Lung (tissue), 11 donors: ENCODE measurements at regions not wholly inside any gene's neighbourhood (a gene's known extent, or its start where the extent isn't known, plus 50 kb on each side); places are given as distances from the start of the nearest gene placed in this dataset.

Source experiments
- ATAC-seq: fragments of 200-7000 bp; cut with Tn5 transposase; one replicate; pipeline ENCODE4 v1.9.1; 2020; ENCODE audit warnings: moderate number of reproducible peaks; ENCODE audit not compliant: insufficient read depth, low FRiP score
- DNase-seq, 3 donors: peaks; one replicate each; pipeline ENCODE4 v3.0.0-alpha.2; 2013 to 2017
- H3K27ac ChIP-seq, 2 donors: one replicate each; pipeline ENCODE4 v1.5.1; 2013; ENCODE audit warnings: mild to moderate bottlenecking in 2 of 2, moderate library complexity in 2 of 2, control low read depth in 1 of 2, inconsistent platforms in 1 of 2, low read depth in 1 of 2, low read length in 1 of 2
- H3K27me3 ChIP-seq, 3 donors: one replicate each; pipeline ENCODE4 v1.5.1; 2013; ENCODE audit warnings: low read length in 2 of 3; ENCODE audit not compliant: control insufficient read depth in 3 of 3, insufficient read depth in 3 of 3
- H3K36me3 ChIP-seq, 4 donors: one replicate each; pipeline ENCODE4 v1.5.1; 2013; ENCODE audit warnings: low read length in 4 of 4, mild to moderate bottlenecking in 1 of 4, moderate library complexity in 1 of 4; ENCODE audit not compliant: control insufficient read depth in 4 of 4, insufficient read depth in 4 of 4
- H3K4me1 ChIP-seq, 5 donors: one replicate each; pipeline ENCODE4 v1.5.1; 2013; ENCODE audit warnings: low read length in 5 of 5, mild to moderate bottlenecking in 2 of 5, moderate library complexity in 1 of 5; ENCODE audit not compliant: control insufficient read depth in 5 of 5, insufficient read depth in 5 of 5
- H3K4me3 ChIP-seq: one replicate; pipeline ENCODE4 v1.5.1; 2013; ENCODE audit warnings: mild to moderate bottlenecking, control low read depth, moderate library complexity
- H3K9ac ChIP-seq, 2 donors: one replicate each; pipeline ENCODE4 v1.5.1; 2013; ENCODE audit warnings: low read length in 2 of 2, control low read depth in 1 of 2; ENCODE audit not compliant: insufficient read depth in 1 of 2
- H3K9me3 ChIP-seq, 4 donors: one replicate each; pipeline ENCODE4 v1.5.1; 2013; ENCODE audit warnings: low read length in 3 of 4, mild to moderate bottlenecking in 1 of 4, moderate library complexity in 1 of 4; ENCODE audit not compliant: control insufficient read depth in 4 of 4, insufficient read depth in 3 of 4
- WGBS, 2 donors: extraction: QIAGEN DNeasy Blood & Tissue Kit; methylation state at CpG; one replicate each; pipeline ENCODE4 v1.1.7; 2013; 5-methylcytosine and 5-hydroxymethylcytosine counted together
- TF ChIP-seq, protein P1 (sequence below): IDR thresholded peaks from 2 replicates; pipeline ENCODE4 v1.5.1; 2012; ENCODE audit warnings: mild to moderate bottlenecking; ENCODE audit errors: control extremely low read depth, extremely low read depth
- donor health status: control.
- donor health status: control.
- donor health status: Bipolar disorder and iron deficiency.
- donor health status: healthy.
- donor health status: DM: yes; HTN: yes; CAD: no.

GRCh38 chr7:115574681-115575291 lies 455.8 kb downstream of the TFEC start:
- no peaks in the 10 kb centered on the region for H3K9me3 ChIP-seq
- TF ChIP-seq, protein P1, sequence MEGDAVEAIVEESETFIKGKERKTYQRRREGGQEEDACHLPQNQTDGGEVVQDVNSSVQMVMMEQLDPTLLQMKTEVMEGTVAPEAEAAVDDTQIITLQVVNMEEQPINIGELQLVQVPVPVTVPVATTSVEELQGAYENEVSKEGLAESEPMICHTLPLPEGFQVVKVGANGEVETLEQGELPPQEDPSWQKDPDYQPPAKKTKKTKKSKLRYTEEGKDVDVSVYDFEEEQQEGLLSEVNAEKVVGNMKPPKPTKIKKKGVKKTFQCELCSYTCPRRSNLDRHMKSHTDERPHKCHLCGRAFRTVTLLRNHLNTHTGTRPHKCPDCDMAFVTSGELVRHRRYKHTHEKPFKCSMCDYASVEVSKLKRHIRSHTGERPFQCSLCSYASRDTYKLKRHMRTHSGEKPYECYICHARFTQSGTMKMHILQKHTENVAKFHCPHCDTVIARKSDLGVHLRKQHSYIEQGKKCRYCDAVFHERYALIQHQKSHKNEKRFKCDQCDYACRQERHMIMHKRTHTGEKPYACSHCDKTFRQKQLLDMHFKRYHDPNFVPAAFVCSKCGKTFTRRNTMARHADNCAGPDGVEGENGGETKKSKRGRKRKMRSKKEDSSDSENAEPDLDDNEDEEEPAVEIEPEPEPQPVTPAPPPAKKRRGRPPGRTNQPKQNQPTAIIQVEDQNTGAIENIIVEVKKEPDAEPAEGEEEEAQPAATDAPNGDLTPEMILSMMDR: no peak
- H3K36me3 ChIP-seq: no peaks in the 10 kb centered on the region
- H3K4me1 ChIP-seq: peaks cover 0 to 3% (median 0%) of the 10 kb centered on the region in 5 donors
- H3K9ac ChIP-seq: no peak overlapping the region
- no peak for ATAC-seq
- no peak overlapping the region for H3K27ac ChIP-seq
- 78 to 85% methylated on average over 6 of the region's 6 CpGs for WGBS, 2 donors
- H3K27me3 ChIP-seq: no peaks in the 10 kb centered on the region
- no peak overlapping the region for H3K4me3 ChIP-seq
- DNase-seq: no peak

DNA sequence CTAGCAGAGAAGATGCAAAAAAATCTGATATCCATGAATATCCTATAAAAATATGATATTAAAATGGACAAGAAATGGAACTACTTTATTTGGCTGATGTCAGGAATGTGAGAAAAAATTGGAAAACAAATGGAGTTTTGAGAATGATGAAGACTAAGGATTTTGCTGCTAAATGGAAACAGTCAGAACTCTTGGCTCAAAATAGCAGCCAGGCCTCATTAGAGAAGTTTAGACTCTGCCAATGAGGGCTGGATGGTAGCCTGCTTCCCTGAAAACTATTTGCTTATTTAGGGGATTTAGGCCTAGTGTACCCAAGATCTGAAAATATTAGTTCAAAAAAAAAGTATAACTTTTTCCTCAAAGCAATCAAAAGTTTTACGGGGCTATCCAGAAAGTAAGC lies 458.5 kb downstream of the TFEC start:
- no peak overlapping the region for H3K9ac ChIP-seq
- WGBS, 2 donors: 95 to 98% methylated on average over 1 of the region's 1 CpG
- peaks cover 0 to 8% (median 0%) of the 10 kb centered on the region in 5 donors for H3K4me1 ChIP-seq
- DNase-seq: peak in 1 of 3 donors; percentile 22
- TF ChIP-seq, protein P1: no peak
- no peaks in the 10 kb centered on the region for H3K27me3 ChIP-seq
- H3K4me3 ChIP-seq: no peak overlapping the region
- ATAC-seq: no peak
- H3K9me3 ChIP-seq: no peaks in the 10 kb centered on the region
- no peaks in the 10 kb centered on the region for H3K36me3 ChIP-seq
- H3K27ac ChIP-seq: no peak overlapping the region

- Histone ChIP-seq H3K9ac (no peak overlapping the region), H3K36me3 (no peaks in the 10 kb centered on the region), H3K9me3 (no peaks in the 10 kb centered on the region), H3K4me3 (no peak overlapping the region), H3K27me3 (no peaks in the 10 kb centered on the region), H3K27ac (no peak overlapping the region), H3K4me1 (no peaks in the 10 kb centered on the region)
- 79 to 90% methylated on average over 9 of the region's 9 CpGs for WGBS, 2 donors
- peak; percentile 47 for ATAC-seq
- TF ChIP-seq, protein P1: no peak
- no peak for DNase-seq
Observed at GRCh38 chr7:115561335-115562110, 469.0 kb downstream of the TFEC start.
